ENCODE measurements at regions not wholly inside any gene's neighbourhood (a gene's known extent, or its start where the extent isn't known, plus 50 kb on each side); places are given as distances from the start of the nearest gene placed in this dataset.
A peak's percentile ranks its signal among the peaks of the same experiment; 100 is the strongest.
"Not testable (repeated sequence)": the region's sequence is repeated elsewhere in the genome, so short reads cannot be mapped to it uniquely, and the experiment has no call there.

GRCh38 chr16:62353355-62353754 lies 317.1 kb upstream of the CDH8 start:
- Mint-ChIP-seq H3K27me3 (no peaks in the 10 kb centered on the region), H3K27ac (peak overlapping the region in 1 of 2 donors; percentile 13), H3K4me1 (no peaks in the 10 kb centered on the region), H3K4me3 (no peak overlapping the region), H3K9me3 (peaks cover 9 to 20% of the 10 kb centered on the region in 2 donors)
- DNase-seq (no peak), ATAC-seq (no peak)

- Mint-ChIP-seq H3K9me3 (peaks cover 8 to 23% of the 10 kb centered on the region in 2 donors), H3K27me3 (no peaks in the 10 kb centered on the region)
These were observed 306.0 kb upstream of the CDH8 start for GRCh38 chr16:62342216-62342615.

DNA sequence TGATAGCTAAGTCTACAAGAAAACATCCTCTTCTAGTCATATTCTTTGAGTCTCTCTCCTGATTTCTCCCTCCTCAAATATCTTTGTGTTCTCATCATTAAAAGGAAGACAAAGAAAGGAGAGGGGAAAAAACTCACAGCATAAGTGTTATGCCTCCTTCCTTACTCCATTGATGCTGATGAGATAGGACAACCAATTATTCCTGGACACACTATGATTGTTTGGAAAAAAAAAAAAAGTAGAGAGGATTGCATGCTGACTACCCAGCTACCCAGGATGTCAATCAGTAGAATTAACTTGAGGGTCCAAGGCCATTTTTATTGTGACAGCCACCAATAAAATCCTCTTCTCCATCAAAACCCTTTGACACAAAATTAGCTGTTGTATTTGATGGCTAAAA lies 299.1 kb upstream of the CDH8 start:
- Mint-ChIP-seq H3K9me3 (peaks cover 0 to 9% of the 10 kb centered on the region in 2 donors), H3K27me3 (no peaks in the 10 kb centered on the region)

More at GRCh38 chr16:62342216-62342615, 306.0 kb upstream of the CDH8 start:
- DNase-seq (no peak), ATAC-seq (no peak)
- Mint-ChIP-seq H3K27ac (no peak overlapping the region), H3K4me3 (no peak overlapping the region), H3K4me1 (no peaks in the 10 kb centered on the region)

GRCh38 chr16:62321606-62322005 lies 285.4 kb upstream of the CDH8 start:
- Mint-ChIP-seq H3K4me1 (no peaks in the 10 kb centered on the region), H3K4me3 (no peak overlapping the region), H3K27me3 (no peaks in the 10 kb centered on the region), H3K27ac (no peak overlapping the region), H3K9me3 (peaks cover 20 to 22% of the 10 kb centered on the region in 2 donors)
- DNase-seq: no peak
- ATAC-seq: no peak

More for the DNA sequence above, 299.1 kb upstream of the CDH8 start:
- ATAC-seq (no peak), DNase-seq (no peak)
- Mint-ChIP-seq H3K4me3 (no peak overlapping the region), H3K4me1 (no peaks in the 10 kb centered on the region), H3K27ac (no peak overlapping the region)

DNA sequence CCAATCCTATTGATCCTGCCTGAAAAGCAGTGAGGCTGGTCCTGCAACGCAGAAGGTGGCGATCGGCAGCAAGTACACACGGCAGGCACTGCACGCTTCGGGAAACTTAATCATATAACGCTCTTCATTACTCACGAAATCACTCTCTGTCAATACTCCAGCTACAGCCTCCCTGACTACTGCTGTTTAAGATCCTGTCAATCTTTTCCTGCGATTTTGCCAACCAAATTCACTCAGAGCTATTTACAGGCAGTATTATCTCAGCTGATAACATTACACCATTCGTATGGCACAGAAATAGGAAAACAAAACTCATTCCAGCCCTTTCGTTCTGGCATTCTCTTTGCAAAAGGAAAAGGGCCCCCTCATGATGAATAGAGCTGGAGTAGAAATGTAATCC lies 262.4 kb upstream of the CDH8 start:
- H3K27me3 Mint-ChIP-seq: no peaks in the 10 kb centered on the region
- DNase-seq: no peak
- no peaks in the 10 kb centered on the region for H3K4me1 Mint-ChIP-seq
- H3K27ac Mint-ChIP-seq: no peak overlapping the region
- peaks cover 16 to 28% of the 10 kb centered on the region in 2 donors for H3K9me3 Mint-ChIP-seq
- no peak overlapping the region for H3K4me3 Mint-ChIP-seq
- no peak for ATAC-seq

GRCh38 chr16:62294213-62294972 lies 258.2 kb upstream of the CDH8 start:
- Mint-ChIP-seq H3K4me1 (no peaks in the 10 kb centered on the region), H3K27me3 (no peaks in the 10 kb centered on the region), H3K4me3 (no peak overlapping the region), H3K27ac (no peak overlapping the region), H3K9me3 (peaks cover 9 to 20% of the 10 kb centered on the region in 2 donors)
- DNase-seq (no peak), ATAC-seq (no peak)

DNA sequence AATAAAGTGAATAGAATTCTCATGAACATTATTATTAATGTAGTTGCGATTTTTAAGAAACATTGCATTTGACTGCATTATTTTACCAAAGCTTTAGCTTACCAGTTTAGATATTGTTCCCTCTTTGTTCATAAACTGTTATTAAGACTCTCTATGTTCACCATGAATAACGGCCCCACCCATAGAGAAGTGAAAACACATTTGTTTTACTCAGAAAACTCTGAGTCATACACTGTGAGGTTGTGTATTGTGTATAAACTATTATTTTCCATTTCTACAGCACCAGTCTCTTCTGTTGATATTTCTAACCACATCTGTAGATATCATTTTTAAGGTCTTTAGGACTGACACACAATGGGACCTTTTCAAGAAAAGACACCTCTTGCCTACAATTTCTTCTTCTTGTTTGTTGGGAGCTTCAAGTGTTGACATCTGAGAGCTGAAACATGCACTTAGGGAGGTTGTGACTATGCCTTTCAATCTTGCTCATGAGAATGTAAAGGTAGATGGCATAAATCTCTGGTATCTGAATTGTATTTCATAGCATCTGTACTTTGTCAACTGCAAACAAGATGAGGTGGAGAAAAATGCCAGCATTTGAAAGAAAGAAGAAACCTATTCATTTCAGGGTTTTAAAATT lies 252.9 kb upstream of the CDH8 start:
- DNase-seq (no peak), ATAC-seq (no peak)
- Mint-ChIP-seq H3K4me3 (no peak overlapping the region), H3K27me3 (no peaks in the 10 kb centered on the region), H3K27ac (no peak overlapping the region), H3K9me3 (peaks cover 5 to 17% of the 10 kb centered on the region in 2 donors), H3K4me1 (no peaks in the 10 kb centered on the region)

DNA sequence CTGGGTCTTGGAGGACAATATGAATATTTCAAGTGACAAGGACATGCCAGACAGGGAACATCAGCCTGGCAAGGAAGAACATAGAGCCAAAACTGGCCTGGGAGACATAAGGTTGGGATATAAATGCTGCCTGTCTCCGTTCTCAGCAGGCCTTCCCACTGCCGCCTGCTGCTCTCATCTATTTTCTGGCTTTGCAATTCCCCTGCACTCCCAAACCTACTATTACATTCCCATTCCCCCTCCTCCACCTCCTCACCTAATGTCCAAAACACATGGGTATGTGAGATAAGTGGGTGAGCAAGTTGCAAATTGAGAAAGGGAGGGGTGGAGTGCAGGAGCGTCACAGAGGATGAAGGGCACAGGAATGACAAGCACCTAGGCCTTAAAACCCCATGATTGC lies 244.3 kb upstream of the CDH8 start:
- H3K4me3 Mint-ChIP-seq: no peak overlapping the region
- no peaks in the 10 kb centered on the region for H3K27me3 Mint-ChIP-seq
- DNase-seq: no peak
- H3K27ac Mint-ChIP-seq: no peak overlapping the region
- H3K9me3 Mint-ChIP-seq: peaks cover 0 to 10% of the 10 kb centered on the region in 2 donors
- no peak for ATAC-seq
- H3K4me1 Mint-ChIP-seq: no peaks in the 10 kb centered on the region

GRCh38 chr16:62277942-62278341 lies 241.7 kb upstream of the CDH8 start:
- ATAC-seq (no peak), DNase-seq (no peak)
- no peaks in the 10 kb centered on the region for H3K4me1 Mint-ChIP-seq
- H3K4me3 Mint-ChIP-seq: no peak overlapping the region
- peaks cover 14 to 30% of the 10 kb centered on the region in 2 donors for H3K9me3 Mint-ChIP-seq
- no peak overlapping the region for H3K27ac Mint-ChIP-seq
- H3K27me3 Mint-ChIP-seq: no peaks in the 10 kb centered on the region

DNA sequence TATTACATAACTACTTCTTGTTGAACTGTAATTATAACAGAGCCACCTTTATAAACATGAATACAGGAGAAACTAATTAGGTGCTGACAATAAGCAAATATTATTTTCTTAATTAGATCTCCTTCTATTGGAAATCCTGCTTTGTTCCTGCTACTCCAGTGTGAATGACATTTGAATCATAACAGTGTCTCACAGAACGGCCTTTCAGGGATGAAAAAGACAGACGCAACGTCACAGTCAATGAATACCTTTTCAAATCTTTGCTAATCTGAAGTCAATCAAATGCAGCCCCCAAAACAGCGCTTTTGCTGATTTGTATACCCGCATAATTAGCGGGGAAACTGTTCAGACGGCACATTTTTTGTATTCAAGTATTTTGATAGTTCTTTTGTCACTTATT lies 240.4 kb upstream of the CDH8 start:
- no peak overlapping the region for H3K27ac Mint-ChIP-seq
- no peaks in the 10 kb centered on the region for H3K27me3 Mint-ChIP-seq
- peaks cover 22 to 33% of the 10 kb centered on the region in 2 donors for H3K9me3 Mint-ChIP-seq
- ATAC-seq: no peak
- DNase-seq: no peak
- no peaks in the 10 kb centered on the region for H3K4me1 Mint-ChIP-seq
- no peak overlapping the region for H3K4me3 Mint-ChIP-seq

DNA sequence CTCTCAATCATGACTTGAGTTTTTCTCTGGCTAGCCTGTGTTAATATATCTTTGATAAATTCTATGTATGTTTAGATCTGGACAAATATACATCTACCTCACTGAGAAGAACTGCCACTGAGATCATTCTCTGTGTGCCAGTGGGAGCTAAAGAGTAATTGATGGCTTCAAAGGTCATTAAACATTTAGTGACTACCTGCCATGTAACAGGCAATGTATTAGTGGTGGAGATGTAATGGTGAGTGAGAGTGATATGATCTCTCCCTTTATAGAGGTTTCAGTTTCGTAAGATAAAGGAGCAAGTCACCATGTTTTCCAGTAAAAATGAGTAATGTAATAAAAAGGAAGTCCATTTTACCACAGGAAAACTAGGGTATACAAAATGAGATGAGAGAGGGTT lies 235.8 kb upstream of the CDH8 start:
- H3K9me3 Mint-ChIP-seq: peaks cover 33 to 48% of the 10 kb centered on the region in 2 donors
- no peak overlapping the region for H3K27ac Mint-ChIP-seq
- H3K4me3 Mint-ChIP-seq: no peak overlapping the region
- no peaks in the 10 kb centered on the region for H3K4me1 Mint-ChIP-seq
- no peaks in the 10 kb centered on the region for H3K27me3 Mint-ChIP-seq
- no peak for ATAC-seq
- DNase-seq: no peak

DNA sequence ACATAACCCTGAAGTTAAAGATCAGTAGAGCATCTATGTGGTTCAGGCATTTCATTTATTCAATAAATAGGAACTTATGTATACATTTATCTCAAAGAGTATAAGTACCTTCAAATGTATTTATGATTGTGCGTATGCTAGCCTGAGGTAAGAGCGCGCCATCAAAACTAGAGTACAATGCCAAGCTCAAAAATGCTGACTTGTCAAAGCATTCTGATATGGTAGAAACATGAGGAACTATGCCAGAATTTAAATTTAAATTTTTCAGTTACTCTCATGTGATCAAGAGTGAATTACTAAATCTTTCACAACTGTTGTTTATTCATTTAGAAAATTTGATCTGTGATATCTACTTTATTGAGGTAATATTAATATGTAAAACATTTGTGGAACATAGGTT lies 225.5 kb upstream of the CDH8 start:
- Mint-ChIP-seq H3K4me1 (no peaks in the 10 kb centered on the region), H3K9me3 (peaks cover 17 to 25% of the 10 kb centered on the region in 2 donors)

GRCh38 chr16:62258931-62259435 lies 222.7 kb upstream of the CDH8 start:
- not testable (repeated sequence) for H3K27ac Mint-ChIP-seq, ATAC-seq, DNase-seq, H3K4me1 Mint-ChIP-seq, H3K4me3 Mint-ChIP-seq, H3K27me3 Mint-ChIP-seq
- H3K9me3 Mint-ChIP-seq: peaks cover 7 to 20% of the 10 kb centered on the region in 2 donors

More for the DNA sequence above, 225.5 kb upstream of the CDH8 start:
- Mint-ChIP-seq H3K27me3 (no peaks in the 10 kb centered on the region), H3K4me3 (no peak overlapping the region), H3K27ac (no peak overlapping the region)
- DNase-seq (no peak), ATAC-seq (no peak)

DNA sequence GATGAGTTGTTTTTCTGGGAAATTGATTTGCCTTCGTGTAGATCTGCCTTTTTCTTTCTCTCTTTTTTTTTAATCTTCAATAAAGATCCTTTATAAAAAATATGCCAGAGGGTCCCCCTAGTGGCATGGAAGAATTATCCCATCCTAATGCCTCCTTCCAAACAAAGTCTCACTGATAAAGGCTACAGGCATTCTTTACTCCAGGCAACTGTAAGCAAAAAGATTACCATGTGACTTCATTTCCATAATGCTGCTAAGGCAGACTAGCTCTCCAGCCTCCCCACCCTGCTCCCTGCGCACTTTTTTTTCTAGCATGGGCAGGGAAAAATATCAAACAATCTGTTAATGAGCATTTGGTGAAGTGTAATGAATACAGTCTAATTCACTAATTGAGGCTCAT lies 220.2 kb upstream of the CDH8 start:
- no peak for DNase-seq
- Mint-ChIP-seq H3K4me1 (no peaks in the 10 kb centered on the region), H3K9me3 (peaks cover 7 to 28% of the 10 kb centered on the region in 2 donors)

DNA sequence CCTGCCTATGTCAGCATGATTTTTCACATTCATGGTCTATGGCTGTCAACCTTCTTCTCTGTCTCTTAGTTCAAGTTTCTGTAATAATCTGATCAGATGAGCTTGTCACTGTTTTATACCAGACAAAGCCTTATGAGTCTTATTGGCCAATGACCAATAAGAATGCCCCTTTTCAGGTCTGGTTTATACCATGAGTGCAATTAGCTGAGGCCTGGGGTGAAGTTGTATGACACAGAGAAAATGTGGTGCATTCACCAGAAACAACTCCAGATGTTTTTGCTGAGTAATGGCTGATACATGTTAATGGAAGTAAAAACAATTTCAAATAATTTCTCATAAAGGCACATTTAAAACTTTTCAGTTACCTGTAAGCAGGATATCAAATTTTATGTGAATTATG lies 218.6 kb upstream of the CDH8 start:
- no peak for ATAC-seq
- Mint-ChIP-seq H3K27me3 (no peaks in the 10 kb centered on the region), H3K4me3 (no peak overlapping the region), H3K9me3 (peaks cover 5 to 29% of the 10 kb centered on the region in 2 donors), H3K4me1 (no peaks in the 10 kb centered on the region), H3K27ac (no peak overlapping the region)
- DNase-seq: no peak

More for the DNA sequence above, 220.2 kb upstream of the CDH8 start:
- no peak overlapping the region for H3K27ac Mint-ChIP-seq
- ATAC-seq: no peak
- no peaks in the 10 kb centered on the region for H3K27me3 Mint-ChIP-seq
- no peak overlapping the region for H3K4me3 Mint-ChIP-seq

DNA sequence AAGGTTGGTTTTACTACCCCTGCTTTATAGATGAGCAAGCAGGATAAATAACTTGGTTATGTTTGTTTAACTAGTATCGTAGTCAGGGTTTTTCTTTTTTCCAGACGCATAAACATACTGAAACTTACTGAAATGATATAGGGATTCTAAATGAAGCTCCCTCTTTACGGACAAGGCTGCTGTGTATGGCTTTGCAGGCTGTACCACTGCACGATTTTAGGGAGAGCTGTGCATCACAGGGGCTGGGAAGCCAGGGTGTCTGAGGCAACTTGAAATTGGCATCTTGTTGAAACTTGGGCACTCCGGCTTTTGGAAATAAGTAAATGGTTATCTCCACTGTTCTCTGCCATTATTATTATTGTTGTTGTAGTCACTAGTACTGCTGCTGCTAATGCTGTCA lies 218.1 kb upstream of the CDH8 start:
- H3K4me1 Mint-ChIP-seq: no peaks in the 10 kb centered on the region
- peaks cover under 1 to 25% of the 10 kb centered on the region in 2 donors for H3K9me3 Mint-ChIP-seq
- DNase-seq: no peak
- no peaks in the 10 kb centered on the region for H3K27me3 Mint-ChIP-seq
- no peak overlapping the region for H3K4me3 Mint-ChIP-seq
- ATAC-seq: no peak
- no peak overlapping the region for H3K27ac Mint-ChIP-seq

Measured in stimulated activated naive CD8-positive, alpha-beta T cell treated with anti-CD3 and anti-CD28 coated beads, Interleukin-15, amount 100 ng/mL, for 72 hours (primary cell).